H9 (cell line): ENCODE measurements at regions not wholly inside any gene's neighbourhood (a gene's known extent, or its start where the extent isn't known, plus 50 kb on each side); places are given as distances from the start of the nearest gene placed in this dataset.

ENCODE experiments used
- DNase-seq: peaks from one replicate; pipeline ENCODE4 v3.0.0-alpha.2; 2017
- H2AFZ ChIP-seq: one replicate; pipeline ENCODE4 v1.6.1; 2013; ENCODE audit warnings: mild to moderate bottlenecking, low read length, control low read depth, moderate library complexity
- H2AK5ac ChIP-seq: 2 replicates; pipeline ENCODE4 v1.6.1; 2013; ENCODE audit warnings: low read length, control low read depth, mixed read lengths; ENCODE audit not compliant: insufficient read length
- H2BK120ac ChIP-seq: one replicate; pipeline ENCODE4 v1.6.1; 2013; ENCODE audit warnings: low read depth, mild to moderate bottlenecking, low read length, control low read depth, inconsistent platforms; ENCODE audit not compliant: poor library complexity, severe bottlenecking
- H2BK12ac ChIP-seq: 2 replicates; pipeline ENCODE4 v1.6.1; 2013; ENCODE audit warnings: low read length, control low read depth, mixed read lengths, low read depth; ENCODE audit not compliant: insufficient read length
- H2BK15ac ChIP-seq: 2 replicates; pipeline ENCODE4 v1.6.1; 2013; ENCODE audit warnings: low read depth, low read length, control low read depth
- H2BK20ac ChIP-seq: one replicate; pipeline ENCODE4 v1.6.1; 2013; ENCODE audit warnings: low read depth, mild to moderate bottlenecking, low read length, control low read depth, inconsistent platforms; ENCODE audit not compliant: poor library complexity, severe bottlenecking
- H2BK5ac ChIP-seq: 2 replicates; pipeline ENCODE4 v1.6.1; 2013; ENCODE audit warnings: low read length, control low read depth, mixed read lengths; ENCODE audit not compliant: insufficient read length
- H3K14ac ChIP-seq: 2 replicates; pipeline ENCODE4 v1.6.1; 2013; ENCODE audit warnings: low read length, control low read depth; ENCODE audit not compliant: insufficient read depth
- H3K18ac ChIP-seq: 2 replicates; pipeline ENCODE4 v1.6.1; 2013; ENCODE audit warnings: low read depth, mild to moderate bottlenecking, mixed read lengths, low read length, control low read depth; ENCODE audit not compliant: insufficient read length
- H3K23ac ChIP-seq: 2 replicates; pipeline ENCODE4 v1.6.1; 2013; ENCODE audit warnings: low read length, control low read depth, mixed read lengths, low read depth; ENCODE audit not compliant: insufficient read length
- H3K23me2 ChIP-seq: 2 replicates; pipeline ENCODE4 v1.6.1; 2013; ENCODE audit warnings: low read depth, mild to moderate bottlenecking, mixed read lengths, low read length, control low read depth; ENCODE audit not compliant: insufficient read length, poor library complexity, severe bottlenecking
- H3K27ac ChIP-seq: 2 replicates; pipeline ENCODE4 v1.5.1; 2013; ENCODE audit warnings: low read length, control low read depth, mixed read lengths, low read depth; ENCODE audit not compliant: insufficient read length
- H3K27me3 ChIP-seq: 2 replicates; pipeline ENCODE4 v1.6.1; 2013; ENCODE audit warnings: low read length, control low read depth, inconsistent platforms; ENCODE audit not compliant: insufficient read depth
- H3K4ac ChIP-seq: 2 replicates; pipeline ENCODE4 v1.6.1; 2013; ENCODE audit warnings: low read depth, mild to moderate bottlenecking, control low read depth, inconsistent platforms, low read length, moderate library complexity
- H3K4me1 ChIP-seq: 2 replicates; pipeline ENCODE4 v1.6.1; 2013; ENCODE audit warnings: low read length, control low read depth, inconsistent platforms; ENCODE audit not compliant: insufficient read depth
- H3K4me2 ChIP-seq: 2 replicates; pipeline ENCODE4 v1.6.1; 2013; ENCODE audit warnings: low read length, control low read depth, mixed read lengths; ENCODE audit not compliant: insufficient read length, insufficient read depth
- H3K56ac ChIP-seq: 2 replicates; pipeline ENCODE4 v1.6.1; 2013; ENCODE audit warnings: low read depth, mild to moderate bottlenecking, mixed read lengths, low read length, control low read depth; ENCODE audit not compliant: insufficient read length
- H3K79me1 ChIP-seq: 2 replicates; pipeline ENCODE4 v1.6.1; 2013; ENCODE audit warnings: low read depth, mild to moderate bottlenecking, moderate library complexity, low read length, control low read depth, inconsistent platforms; ENCODE audit not compliant: insufficient read depth, poor library complexity, severe bottlenecking
- H3K79me2 ChIP-seq: 2 replicates; pipeline ENCODE4 v1.6.1; 2013; ENCODE audit warnings: low read length, control low read depth, inconsistent platforms; ENCODE audit not compliant: insufficient read depth
- H3K9ac ChIP-seq: 2 replicates; pipeline ENCODE4 v1.6.1; 2013; ENCODE audit warnings: low read length, control low read depth, mixed read lengths; ENCODE audit not compliant: insufficient read length; ENCODE audit errors: extremely low read depth
- H3K9me3 ChIP-seq: one replicate; pipeline ENCODE4 v1.6.1; 2013; ENCODE audit warnings: low read depth, low read length, inconsistent platforms; ENCODE audit not compliant: control insufficient read depth
- H3T11ph ChIP-seq: one replicate; pipeline ENCODE4 v1.6.1; 2013; ENCODE audit warnings: mild to moderate bottlenecking, low read length, control low read depth, inconsistent platforms
- H4K20me1 ChIP-seq: one replicate; pipeline ENCODE4 v1.6.1; 2013; ENCODE audit not compliant: control insufficient read depth, insufficient read length, insufficient read depth
- H4K5ac ChIP-seq: 2 replicates; pipeline ENCODE4 v1.6.1; 2013; ENCODE audit warnings: low read depth, mild to moderate bottlenecking, mixed read lengths, low read length, control low read depth; ENCODE audit not compliant: insufficient read length
- H4K8ac ChIP-seq: replicated peaks from 2 replicates; pipeline ENCODE4 v1.6.1; 2013; ENCODE audit warnings: low read length, control low read depth, mixed read lengths, low read depth; ENCODE audit not compliant: insufficient read length
- H4K91ac ChIP-seq: 2 replicates; pipeline ENCODE4 v1.6.1; 2013; ENCODE audit warnings: low read depth, mild to moderate bottlenecking, moderate library complexity, mixed read lengths, low read length, control low read depth; ENCODE audit not compliant: insufficient read length
- H3K27ac Mint-ChIP-seq, 3 experiments: 2 replicates in 2 of 3; 3 replicates in 1 of 3; pipeline ENCODE4 v1.8.0; 2020 to 2021; ENCODE audit warnings: mixed read lengths in 3 of 3, mild to moderate bottlenecking in 1 of 3, moderate library complexity in 1 of 3
- H3K27me3 Mint-ChIP-seq: 2 replicates; pipeline ENCODE4 v1.8.0; 2021; ENCODE audit warnings: low read depth, mild to moderate bottlenecking, moderate library complexity, mixed read lengths
- H3K36me3 Mint-ChIP-seq, 3 experiments: 2 replicates in 2 of 3; 3 replicates in 1 of 3; pipeline ENCODE4 v1.8.0; 2020 to 2021; ENCODE audit warnings: low read depth in 3 of 3, mixed read lengths in 3 of 3; ENCODE audit not compliant: insufficient read depth in 1 of 3
- H3K4me1 Mint-ChIP-seq, 2 experiments: 2 replicates each; pipeline ENCODE4 v1.8.0; 2020; ENCODE audit warnings: mixed read lengths in 2 of 2
- H3K4me3 Mint-ChIP-seq, 2 experiments: 2 replicates in 1 of 2; 3 replicates in 1 of 2; pipeline ENCODE4 v1.8.0; 2020 to 2021; ENCODE audit warnings: mild to moderate bottlenecking in 2 of 2, mixed read lengths in 2 of 2, moderate library complexity in 1 of 2
- H3K9me3 Mint-ChIP-seq, 2 experiments: 2 replicates in 1 of 2; 3 replicates in 1 of 2; pipeline ENCODE4 v1.8.0; 2020; ENCODE audit warnings: mild to moderate bottlenecking in 2 of 2, mixed read lengths in 2 of 2, moderate library complexity in 1 of 2
- CTCF ChIP-seq: fragments of 200-600 bp; sonication (generic); conservative IDR thresholded peaks from 3 replicates; pipeline ENCODE4 v1.8.0; 2021; ENCODE audit warnings: antibody characterized with exemption, mild to moderate bottlenecking

- no peaks in the 10 kb centered on the region for H3K4me1 ChIP-seq
- TF ChIP-seq CTCF = no peak
- H3K56ac ChIP-seq = no peak overlapping the region
- no peaks in the 10 kb centered on the region for H3K79me1 ChIP-seq
- no peak overlapping the region for H3T11ph ChIP-seq
- H3K27me3 Mint-ChIP-seq = no peaks in the 10 kb centered on the region
- no peak overlapping the region for H3K4ac ChIP-seq
- no peak overlapping the region for H2BK20ac ChIP-seq
- no peak overlapping the region for H2BK5ac ChIP-seq
- no peaks in the 10 kb centered on the region for H3K79me2 ChIP-seq
- no peak overlapping the region for H2BK12ac ChIP-seq
- H2BK120ac ChIP-seq = no peak overlapping the region
- H4K91ac ChIP-seq = no peak overlapping the region
- no peak overlapping the region for H3K14ac ChIP-seq
- no peak overlapping the region for H3K23ac ChIP-seq
- H3K23me2 ChIP-seq = no peaks in the 10 kb centered on the region
- H4K20me1 ChIP-seq = no peaks in the 10 kb centered on the region
- no peaks in the 10 kb centered on the region for H3K4me1 Mint-ChIP-seq
- no peak overlapping the region for H3K18ac ChIP-seq
- H4K8ac ChIP-seq = no peak overlapping the region
- H3K4me3 Mint-ChIP-seq = no peak overlapping the region
- H3K27ac Mint-ChIP-seq = no peak overlapping the region
- H3K27me3 ChIP-seq = no peaks in the 10 kb centered on the region
- no peak overlapping the region for H4K5ac ChIP-seq
- no peak for DNase-seq
- no peak overlapping the region for H3K4me2 ChIP-seq
- no peaks in the 10 kb centered on the region for H3K9me3 ChIP-seq
- H2BK15ac ChIP-seq = no peak overlapping the region
- H3K27ac ChIP-seq = no peak overlapping the region
- H2AK5ac ChIP-seq = no peak overlapping the region
- H3K36me3 Mint-ChIP-seq = peaks cover 0 to 5% (median 3%) of the 10 kb centered on the region in 3 experiments; a peak in 4 of 7 replicates
- no peak overlapping the region for H3K9ac ChIP-seq
- peaks cover 5 to 8% of the 10 kb centered on the region in 2 experiments; a peak in 3 of 5 replicates for H3K9me3 Mint-ChIP-seq
- no peak overlapping the region for H2AFZ ChIP-seq
These were observed 87.9 kb downstream of the YIPF7 start for GRCh38 chr4:44563496-44563895.
